ENCODE measurements at regions not wholly inside any gene's neighbourhood (a gene's known extent, or its start where the extent isn't known, plus 50 kb on each side); places are given as distances from the start of the nearest gene placed in this dataset.

- Histone ChIP-seq H3T11ph (ENCODE audit: low read length) (no peak overlapping the region), H3K9me3 (ENCODE audit: control insufficient read depth, low read depth, low read length) (no peaks in the 10 kb centered on the region), H4K20me1 (ENCODE audit: control insufficient read depth, insufficient read depth, insufficient read length) (no peaks in the 10 kb centered on the region), H3K79me2 (ENCODE audit: insufficient read depth, low read length) (no peaks in the 10 kb centered on the region), H3K4ac (ENCODE audit: low read depth, low read length) (no peak overlapping the region), H3K14ac (ENCODE audit: insufficient read depth, low read length) (no peak overlapping the region), H4K91ac (ENCODE audit: insufficient read length, low read depth, low read length) (no peak overlapping the region), H2AK5ac (ENCODE audit: insufficient read length, low read length) (no peak overlapping the region), H4K8ac (replicated peaks; ENCODE audit: insufficient read length, low read depth, low read length) (no peak overlapping the region), H2BK20ac (ENCODE audit: low read depth, low read length, poor library complexity, severe bottlenecking) (no peak overlapping the region), H3K23ac (ENCODE audit: insufficient read length, low read depth, low read length) (no peak overlapping the region), H2BK15ac (ENCODE audit: low read depth, low read length) (no peak overlapping the region), H4K5ac (ENCODE audit: insufficient read length, low read depth, low read length) (no peak overlapping the region), H2BK12ac (ENCODE audit: insufficient read length, low read depth, low read length) (no peak overlapping the region), H3K27ac (ENCODE audit: insufficient read length, low read depth, low read length) (no peak overlapping the region), H2AFZ (ENCODE audit: low read length) (no peak overlapping the region), H3K56ac (ENCODE audit: insufficient read length, low read depth, low read length) (no peak overlapping the region), H3K4me1 (ENCODE audit: insufficient read depth, low read length) (0 out of 2 replicates have a peak, but pooled peaks cover 3% of the 10 kb centered on the region), H2BK5ac (ENCODE audit: insufficient read length, low read length) (no peak overlapping the region), H2BK120ac (ENCODE audit: low read depth, low read length, poor library complexity, severe bottlenecking) (no peak overlapping the region), H3K27me3 (ENCODE audit: insufficient read depth, low read length) (no peaks in the 10 kb centered on the region), H3K4me2 (ENCODE audit: insufficient read depth, insufficient read length, low read length) (no peak overlapping the region), H3K79me1 (ENCODE audit: insufficient read depth, low read depth, low read length, poor library complexity, severe bottlenecking) (no peaks in the 10 kb centered on the region), H3K23me2 (ENCODE audit: insufficient read length, low read depth, low read length, poor library complexity, severe bottlenecking) (no peaks in the 10 kb centered on the region), H3K18ac (ENCODE audit: insufficient read length, low read depth, low read length) (no peak overlapping the region), H3K9ac (ENCODE audit: extremely low read depth, insufficient read length, low read length) (no peak overlapping the region)
- H3K9me3 Mint-ChIP-seq, result peaks cover 8 to 9% of the 10 kb centered on the region in 2 experiments
- no peak overlapping the region for H3K27ac Mint-ChIP-seq
- peaks cover 7 to 12% of the 10 kb centered on the region in 2 experiments for H3K4me1 Mint-ChIP-seq
- no peak for TF ChIP-seq CTCF (conservative IDR thresholded peaks at IDR 0.05)
- WGBS (ENCODE audit: extremely low coverage, insufficient read length, low lambda C conversion rate), result no CpG with 5 or more reads among the region's 3 CpGs
- H3K4me3 Mint-ChIP-seq, result no peak overlapping the region
- H3K27me3 Mint-ChIP-seq (ENCODE audit: low read depth), result no peaks in the 10 kb centered on the region
- DNase-seq, result no peak
- peaks cover 0 to 9% (median 2%) of the 10 kb centered on the region in 3 experiments; a peak in 3 of 7 replicates for H3K36me3 Mint-ChIP-seq (ENCODE audit: insufficient read depth in 1 of 3, low read depth in 3 of 3)
These were observed 213.2 kb downstream of the KDR start for GRCh38 chr4:54912155-54912554.
